Glomerular visceral epithelial cell (primary cell): ENCODE measurements at regions not wholly inside any gene's neighbourhood (a gene's known extent, or its start where the extent isn't known, plus 50 kb on each side); places are given as distances from the start of the nearest gene placed in this dataset.
"Not testable (repeated sequence)": the region's sequence is repeated elsewhere in the genome, so short reads cannot be mapped to it uniquely, and the experiment has no call there.

Source experiments
- DNase-seq: peaks from one replicate; pipeline ENCODE4 v3.0.0-alpha.2; 2016; ENCODE audit errors: extremely low spot score

DNA sequence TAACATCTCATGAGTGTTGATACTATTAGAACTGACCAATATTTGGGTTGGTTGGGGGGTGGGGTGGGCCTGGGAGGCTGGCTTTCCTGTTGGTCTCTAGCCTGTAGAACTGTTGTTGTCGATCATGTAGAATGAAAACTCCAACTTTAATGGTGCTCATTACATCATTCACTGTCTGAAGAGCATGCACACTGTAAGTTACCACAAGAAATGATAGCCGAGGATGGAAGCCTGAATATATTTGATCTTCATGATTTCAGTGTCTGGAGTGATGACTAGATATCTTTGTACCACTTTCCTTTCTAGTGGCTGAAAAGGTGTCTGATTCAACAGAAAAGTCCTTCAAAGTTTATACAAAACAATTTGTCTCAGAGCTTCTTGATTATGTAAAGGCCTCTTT lies 123.6 kb downstream of the XCL2 start:
- no peak for DNase-seq

DNA sequence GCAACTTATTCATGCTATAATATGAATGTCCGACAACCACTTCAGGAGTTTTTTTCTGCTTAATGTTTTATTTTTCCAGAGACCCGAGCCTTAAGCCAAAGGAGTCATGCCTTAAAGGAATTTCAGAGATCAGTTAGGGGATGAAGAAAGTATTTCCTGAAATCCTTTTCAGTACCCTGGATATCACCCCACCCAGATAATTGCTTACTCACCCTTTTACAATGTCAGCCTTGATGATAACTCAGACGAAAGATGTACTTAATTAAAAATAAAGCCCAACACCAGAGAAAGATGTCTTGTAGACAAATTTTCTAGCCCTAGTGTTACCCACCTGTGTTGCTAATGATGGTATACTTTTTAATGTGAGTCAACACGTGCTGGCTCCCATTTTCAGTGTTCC lies 124.1 kb downstream of the XCL2 start:
- no peak for DNase-seq

DNA sequence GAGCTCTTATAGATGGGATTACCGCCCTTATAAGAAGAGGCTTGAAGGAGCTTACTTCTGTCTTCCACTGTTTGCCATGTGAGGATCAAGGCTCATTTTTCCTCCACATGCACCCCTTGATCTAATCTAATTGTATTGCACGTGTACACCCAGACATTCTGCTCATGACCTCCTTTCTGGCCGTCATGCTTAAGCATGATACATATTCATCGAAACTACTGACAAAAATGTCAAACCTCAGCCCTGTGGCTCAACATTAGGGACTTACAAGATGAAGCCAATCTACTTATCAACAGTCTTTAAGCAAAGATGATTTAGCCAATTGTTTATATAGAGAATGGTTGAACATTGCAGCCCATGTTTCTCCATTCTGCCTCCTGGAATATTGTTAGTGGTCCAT lies 127.6 kb downstream of the XCL2 start:
- DNase-seq: no peak

DNA sequence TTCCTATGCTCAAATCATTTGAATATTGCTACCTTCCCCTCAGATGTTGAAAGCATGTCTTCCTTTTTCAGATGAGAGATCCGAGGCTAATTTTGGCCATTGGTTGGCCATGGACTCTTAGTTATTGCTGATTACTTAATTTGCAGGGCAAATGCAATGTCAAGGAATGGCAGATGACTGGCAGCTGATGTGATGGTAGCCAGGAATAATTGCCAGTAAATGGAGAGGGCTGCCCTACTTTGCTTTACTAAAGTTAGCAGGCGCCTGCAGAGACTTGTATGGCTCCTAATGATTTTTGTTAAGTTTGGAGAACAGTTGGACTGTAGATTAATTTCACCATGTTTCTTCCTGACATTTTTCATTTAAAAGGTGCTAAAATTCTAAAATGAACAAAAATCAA lies 128.9 kb downstream of the XCL2 start:
- no peak for DNase-seq

DNA sequence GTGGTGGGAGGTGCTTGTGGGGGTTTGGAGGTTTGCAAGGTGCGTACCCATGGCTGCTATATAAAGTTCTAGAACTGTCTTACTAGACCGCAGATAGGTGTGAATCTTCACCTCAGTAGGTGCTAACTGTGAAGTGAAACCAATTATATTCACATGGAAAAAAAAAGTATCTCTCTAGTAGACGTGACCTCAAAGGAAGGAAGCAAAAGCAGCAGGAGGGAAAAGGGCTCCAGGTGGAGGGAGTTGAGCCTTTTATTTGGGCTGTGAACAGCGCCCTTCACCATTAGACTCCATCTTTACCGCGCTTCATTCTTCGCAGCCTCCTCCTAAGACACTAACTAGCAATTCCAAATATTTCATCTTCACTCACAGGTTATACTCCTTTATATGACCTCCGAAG lies 129.8 kb downstream of the TBX19 start:
- DNase-seq: no peak

DNA sequence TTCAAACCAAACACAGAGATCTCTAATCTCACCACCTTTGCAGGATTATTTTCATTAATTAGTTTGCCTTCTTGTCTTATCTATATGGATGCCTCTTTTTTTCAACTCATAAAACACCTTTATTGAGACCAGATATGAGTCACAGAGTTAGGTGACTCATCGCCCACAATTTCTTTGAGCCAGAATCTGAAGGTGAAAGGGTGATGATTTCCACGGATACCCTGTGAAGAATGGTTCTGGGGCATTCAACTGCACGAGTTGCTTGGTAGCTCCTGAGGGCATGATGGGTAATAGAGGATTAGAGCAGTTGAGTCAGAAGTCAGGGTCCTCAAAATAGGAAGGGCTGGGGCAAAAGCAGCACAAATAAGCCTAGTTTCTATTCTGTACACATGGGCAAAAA lies 128.2 kb downstream of the TBX19 start:
- DNase-seq: peak; percentile 69

DNA sequence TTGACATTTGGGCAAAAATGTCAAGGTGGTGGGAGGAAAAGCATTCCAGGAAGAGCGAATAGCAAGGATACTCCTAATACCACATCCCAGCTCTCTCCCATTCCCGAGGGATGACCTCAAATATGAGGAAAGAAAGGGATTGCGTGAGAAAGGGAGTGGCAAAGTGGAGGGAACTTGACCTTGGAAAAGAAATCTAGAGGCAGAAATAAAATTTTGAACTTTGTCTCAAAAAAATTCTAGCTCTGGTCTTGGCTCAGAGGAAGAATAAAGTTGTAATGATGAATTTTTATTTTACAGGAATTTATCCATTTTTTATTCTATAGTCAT lies 127.8 kb downstream of the TBX19 start:
- DNase-seq: no peak

DNA sequence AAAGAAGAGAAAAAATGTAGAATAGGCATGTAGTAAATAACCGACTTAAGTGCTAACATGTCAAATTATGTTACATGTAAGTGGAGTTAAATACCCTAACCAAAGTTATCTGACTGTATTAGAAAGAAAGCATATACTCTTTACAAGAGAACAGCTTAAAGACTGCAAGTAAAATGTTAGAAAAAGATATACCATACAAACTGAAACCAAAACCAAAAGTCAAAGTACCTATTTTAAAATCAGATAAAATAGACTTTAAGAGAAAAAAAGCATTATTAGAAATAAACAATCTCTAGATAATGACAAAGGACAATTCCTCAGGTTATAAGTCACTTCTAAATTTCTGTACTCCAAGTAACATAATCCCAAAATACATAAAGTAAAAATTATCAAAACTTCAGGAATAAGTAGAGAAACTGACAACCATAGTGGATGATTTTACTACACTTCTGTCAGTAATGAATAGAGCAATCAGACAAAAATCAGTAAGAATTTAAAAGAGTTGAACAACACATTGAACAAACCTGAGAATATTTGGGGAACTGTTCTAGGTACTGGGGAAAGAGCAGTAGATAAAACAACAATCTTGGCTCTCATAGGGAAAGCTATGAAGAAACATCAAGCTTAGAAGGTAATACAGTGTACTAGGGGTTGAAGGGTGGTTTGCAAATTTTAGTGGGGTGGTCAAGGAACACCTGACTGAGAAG lies 127.3 kb downstream of the TBX19 start:
- DNase-seq: no peak

DNA sequence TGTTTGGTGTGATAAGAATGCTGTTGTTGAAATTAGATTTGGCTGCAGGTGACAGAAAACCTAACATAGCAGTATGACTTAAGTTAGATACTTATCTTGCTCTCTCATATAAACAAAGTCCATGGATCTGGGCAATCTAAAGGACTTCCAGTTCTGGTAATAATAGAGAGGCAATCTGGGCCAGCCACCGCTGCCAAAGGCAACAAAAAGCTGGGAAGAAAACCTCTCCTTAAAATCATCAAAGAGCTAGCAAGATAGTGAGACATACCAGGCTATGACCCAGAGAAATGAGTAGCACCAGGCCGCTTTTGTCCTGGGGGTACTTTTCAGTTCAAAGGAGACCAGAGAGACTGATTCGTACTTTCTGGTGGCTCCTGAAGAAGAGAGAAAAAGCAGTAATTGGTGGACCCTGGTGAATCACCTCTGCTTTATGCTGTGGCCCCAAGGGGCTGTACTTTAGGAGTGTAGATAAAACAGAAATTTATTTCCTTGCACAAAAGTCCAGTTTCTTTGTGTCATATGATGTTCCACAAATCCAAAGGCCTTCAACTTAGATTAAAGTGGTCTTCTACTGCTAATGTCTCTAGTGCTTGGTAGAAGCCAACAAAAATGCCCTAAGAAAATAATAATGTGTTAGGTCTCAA lies 125.4 kb downstream of the TBX19 start:
- no peak for DNase-seq

DNA sequence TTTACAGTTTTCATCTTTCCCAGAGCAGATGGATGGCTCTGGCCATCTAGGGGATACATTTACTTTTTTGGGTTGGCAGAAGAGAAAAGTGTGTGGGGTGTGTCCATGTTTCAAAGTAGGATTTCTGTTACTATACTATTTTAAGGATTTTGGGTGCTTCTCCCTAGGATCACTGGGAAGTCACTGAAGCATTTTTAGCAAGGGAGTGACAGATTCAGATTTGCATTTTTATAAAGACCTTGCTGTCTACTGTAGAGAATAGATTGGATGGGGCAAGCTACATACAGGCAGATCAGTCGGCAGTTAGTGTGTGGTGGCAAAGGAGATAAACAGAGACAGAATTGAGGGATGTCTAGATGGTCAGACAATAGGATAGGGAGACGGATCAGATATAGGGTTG lies 122.5 kb downstream of the TBX19 start:
- DNase-seq: no peak

DNA sequence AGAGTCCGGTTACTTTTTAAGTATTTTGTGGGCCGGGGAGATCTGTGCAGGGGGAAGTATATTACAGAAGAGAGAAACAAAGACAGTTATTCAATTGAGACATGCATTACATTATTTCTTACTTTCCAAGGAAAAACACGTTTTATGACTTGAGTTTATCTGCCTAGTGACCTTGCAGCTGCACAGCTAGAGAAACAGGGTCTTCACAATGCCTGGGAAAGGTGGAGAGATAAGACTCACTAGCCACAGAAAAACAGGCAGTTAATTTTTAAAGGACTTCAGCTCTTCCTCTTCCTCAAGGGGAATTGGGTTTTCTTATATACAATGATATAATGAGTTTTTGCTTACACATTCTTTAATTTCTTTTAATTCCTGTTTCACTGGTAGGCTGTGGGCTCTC lies 121.8 kb downstream of the TBX19 start:
- DNase-seq: not testable (repeated sequence)

DNA sequence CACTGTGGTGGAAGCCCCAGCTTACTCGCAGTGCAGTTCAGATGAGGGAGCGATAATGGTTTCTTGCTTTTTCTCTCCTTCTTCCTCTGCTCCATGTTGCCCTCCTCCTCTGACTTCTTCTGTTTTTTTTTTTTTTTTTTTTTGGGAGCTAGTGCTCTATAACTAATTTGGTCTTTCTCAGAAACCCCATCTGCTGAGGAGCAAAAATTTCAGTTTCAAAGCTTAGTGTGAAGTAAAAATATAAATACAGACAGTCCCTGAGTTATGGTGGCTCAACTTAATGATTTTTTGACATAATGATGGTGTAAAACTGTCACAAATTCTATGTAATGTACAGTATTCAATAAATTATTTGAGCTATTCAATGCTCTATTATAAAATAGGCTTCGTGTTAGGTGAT lies 120.7 kb downstream of the TBX19 start:
- no peak for DNase-seq

DNA sequence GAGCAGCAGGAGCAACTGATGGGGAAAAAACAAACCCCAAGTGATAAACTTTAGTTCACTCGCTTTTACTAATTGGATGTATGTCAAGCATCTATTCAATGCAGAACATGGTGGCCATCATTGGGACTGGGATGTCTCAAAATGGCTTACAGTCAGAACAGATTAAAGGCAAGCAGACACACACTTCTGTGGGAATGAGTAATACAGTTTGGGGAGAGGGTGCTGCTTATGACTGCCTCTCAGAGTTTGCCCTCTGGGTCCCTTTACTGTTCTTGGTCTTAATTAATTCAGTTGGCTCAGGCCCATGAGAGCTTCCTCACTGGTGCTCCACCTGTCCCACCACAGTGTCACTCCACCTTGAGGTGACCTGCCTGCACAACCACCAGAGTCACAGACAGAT lies 119.5 kb downstream of the TBX19 start:
- DNase-seq: no peak

DNA sequence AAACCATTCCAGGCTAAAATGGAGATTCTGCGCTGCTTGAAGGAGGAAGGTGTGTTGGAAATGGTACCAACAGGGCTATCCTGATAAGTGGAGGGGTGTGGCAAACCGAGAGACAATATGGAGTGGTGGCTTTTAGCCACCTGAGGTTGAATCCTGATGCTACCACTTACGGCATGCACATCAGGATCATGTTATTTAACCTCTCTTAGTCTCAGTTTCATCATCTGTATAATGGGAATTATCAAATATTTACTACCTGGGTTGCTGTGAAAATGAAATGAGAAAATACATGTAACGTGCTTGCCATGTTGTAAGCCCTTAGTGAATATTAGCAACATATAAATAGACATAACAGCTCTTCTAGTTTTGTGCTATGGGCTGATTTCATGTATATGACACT lies 117.1 kb downstream of the TBX19 start:
- DNase-seq: no peak

DNA sequence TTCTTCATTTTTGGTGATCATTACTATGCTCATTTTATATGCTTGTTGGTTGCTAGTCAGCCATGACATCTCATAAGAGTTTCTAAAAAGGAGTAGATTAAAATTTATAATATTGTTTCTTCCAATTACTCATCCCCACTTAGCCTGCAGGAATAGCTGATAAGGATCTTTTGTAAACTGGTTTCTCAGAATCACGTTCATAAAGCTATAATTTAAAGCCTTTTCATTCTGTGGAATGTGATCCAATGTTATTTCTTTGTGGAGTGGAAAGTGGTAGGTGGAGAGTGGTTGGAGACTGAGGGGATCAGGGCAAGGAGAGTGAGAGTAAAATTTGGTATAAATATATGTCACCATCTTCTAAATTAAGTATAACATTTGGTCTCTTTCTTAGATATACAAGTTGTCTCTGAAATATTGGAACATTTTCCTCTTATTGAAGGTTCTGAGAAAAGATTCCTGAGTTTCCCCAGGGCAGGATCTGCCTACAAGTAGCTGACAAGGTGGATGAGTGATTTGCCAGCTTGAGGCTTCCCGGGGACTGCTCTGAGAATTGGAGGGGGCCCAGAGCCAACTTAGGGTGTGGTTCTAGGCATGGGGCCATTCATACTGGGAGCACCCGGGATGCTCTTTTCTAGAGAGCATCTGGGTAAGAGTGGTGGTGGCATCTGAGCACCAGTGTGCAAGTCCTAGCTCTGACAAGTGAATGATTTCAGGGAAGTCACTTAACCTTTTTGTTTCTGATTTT lies 116.4 kb downstream of the TBX19 start:
- DNase-seq: no peak

DNA sequence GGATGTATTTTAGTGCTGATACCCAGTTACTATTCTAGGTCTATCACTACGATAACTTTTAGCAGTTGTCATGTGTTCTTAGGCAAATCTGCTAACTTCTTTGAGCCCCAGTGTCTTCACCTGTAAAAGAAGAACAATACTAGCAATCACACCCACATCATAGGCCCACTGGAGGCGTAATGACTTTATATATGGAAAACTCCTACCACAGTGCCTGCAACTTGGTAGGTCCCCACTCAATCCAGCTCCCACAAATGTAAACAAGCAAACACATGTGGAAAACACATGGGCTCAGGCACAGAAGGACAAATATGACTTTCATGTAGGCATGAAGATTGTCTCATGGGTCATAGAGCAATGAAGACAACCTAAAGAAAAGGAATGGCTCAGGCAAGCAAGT lies 115.8 kb downstream of the TBX19 start:
- DNase-seq: no peak

DNA sequence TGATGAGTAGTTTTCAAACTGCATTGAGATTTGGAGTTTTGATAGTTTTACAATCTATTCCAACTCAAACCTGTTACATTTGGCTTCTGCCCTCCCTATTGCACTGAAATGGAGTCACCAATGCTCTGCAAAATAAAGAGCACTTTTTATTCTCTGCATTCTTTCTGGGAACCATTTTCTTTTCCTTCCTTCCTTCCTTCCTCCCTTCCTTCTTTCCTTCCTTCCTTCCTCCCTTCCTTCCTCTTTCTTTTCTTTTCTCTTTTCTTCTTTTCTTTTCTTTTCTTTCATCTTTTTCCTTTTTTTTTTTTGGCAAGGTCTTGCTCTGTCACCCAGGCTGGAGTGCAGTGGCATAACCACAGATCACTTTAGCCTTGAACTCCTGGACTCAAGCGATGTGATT lies 114.2 kb downstream of the TBX19 start:
- DNase-seq: no peak

DNA sequence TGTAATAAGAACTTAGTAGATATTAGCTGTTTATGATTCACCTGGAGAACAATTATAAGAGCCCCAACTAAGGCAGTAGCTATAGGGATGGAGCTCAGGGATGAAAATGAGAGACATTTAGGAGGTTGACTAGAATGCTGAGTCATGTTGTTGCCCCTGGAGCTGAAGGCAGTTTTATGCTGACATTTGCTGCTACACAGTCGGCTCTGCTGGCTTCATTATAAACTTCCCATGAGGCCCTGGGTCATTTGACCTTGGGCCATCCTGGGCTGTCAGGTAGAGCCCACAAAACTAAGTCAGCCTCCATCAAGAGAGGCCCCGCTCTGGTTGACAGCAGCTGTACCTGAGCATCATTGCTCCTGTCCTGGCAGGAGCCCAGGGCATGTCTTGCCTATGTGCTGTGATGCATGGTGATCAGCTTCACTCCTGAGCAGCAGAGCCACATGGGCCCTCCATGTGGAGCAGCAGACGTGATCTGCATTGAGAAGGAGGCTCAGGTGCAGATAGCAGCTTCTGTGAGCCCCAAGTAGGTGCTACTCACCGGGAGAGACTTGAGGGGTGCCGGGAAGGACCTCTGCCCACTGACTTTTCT lies 112.4 kb downstream of the TBX19 start:
- no peak for DNase-seq

DNA sequence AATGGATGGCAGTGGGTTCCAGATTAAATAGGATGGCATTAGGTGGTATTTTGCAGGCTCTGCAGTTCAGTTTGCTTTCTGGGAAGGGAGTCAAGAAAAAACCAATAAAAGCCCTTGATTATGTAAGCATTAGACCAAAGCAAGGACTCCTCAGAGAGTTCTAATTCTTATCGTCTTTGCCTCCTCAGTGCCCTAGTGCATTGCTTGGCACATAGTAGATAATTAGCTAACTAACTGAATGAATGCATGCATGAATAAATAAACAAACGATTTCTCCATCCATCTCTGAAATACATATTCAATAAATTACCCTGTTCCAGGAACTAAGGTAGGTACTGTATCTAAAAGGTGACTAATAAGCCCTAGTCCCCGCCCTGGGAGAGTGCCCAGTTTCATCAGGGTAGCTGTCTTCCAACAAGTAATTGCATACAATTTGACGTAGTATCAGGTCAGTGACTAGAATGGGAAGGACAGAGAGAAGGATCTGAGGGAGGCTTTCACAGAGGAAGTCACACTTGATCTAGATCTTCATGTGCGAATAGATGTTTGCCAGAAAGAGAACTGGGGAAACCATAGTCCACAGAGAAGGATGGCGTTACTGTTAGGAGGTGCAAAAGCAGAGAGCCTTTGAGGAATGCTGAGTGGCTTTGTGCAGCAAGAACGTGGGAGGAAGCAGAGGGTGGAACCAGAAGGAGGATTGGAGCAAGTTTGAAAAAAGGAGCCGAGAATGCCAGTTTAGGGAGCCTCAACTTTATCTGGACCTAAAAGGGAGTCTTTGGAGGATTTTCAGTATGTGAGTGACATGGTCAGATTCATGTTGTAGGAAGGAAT lies 111.4 kb downstream of the TBX19 start:
- DNase-seq: no peak

DNA sequence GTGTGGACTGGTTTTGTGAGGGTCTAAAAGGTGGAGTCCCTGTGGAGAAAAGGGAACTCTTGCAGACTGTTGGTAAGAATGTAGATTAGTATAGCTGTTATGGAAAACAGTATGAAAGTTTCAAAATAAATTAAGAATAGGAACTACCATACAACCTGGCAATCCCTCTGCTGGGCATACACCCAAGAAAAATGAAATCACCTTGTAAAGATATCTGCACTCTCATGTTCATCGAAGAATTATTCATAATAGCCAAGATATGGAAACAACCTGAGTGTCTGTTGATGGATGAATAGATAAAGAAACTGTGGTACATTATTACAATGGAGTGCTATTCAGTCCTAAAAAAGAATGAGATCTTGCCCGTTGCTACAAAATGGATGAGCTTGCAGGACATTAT lies 109.6 kb downstream of the TBX19 start:
- no peak for DNase-seq

DNA sequence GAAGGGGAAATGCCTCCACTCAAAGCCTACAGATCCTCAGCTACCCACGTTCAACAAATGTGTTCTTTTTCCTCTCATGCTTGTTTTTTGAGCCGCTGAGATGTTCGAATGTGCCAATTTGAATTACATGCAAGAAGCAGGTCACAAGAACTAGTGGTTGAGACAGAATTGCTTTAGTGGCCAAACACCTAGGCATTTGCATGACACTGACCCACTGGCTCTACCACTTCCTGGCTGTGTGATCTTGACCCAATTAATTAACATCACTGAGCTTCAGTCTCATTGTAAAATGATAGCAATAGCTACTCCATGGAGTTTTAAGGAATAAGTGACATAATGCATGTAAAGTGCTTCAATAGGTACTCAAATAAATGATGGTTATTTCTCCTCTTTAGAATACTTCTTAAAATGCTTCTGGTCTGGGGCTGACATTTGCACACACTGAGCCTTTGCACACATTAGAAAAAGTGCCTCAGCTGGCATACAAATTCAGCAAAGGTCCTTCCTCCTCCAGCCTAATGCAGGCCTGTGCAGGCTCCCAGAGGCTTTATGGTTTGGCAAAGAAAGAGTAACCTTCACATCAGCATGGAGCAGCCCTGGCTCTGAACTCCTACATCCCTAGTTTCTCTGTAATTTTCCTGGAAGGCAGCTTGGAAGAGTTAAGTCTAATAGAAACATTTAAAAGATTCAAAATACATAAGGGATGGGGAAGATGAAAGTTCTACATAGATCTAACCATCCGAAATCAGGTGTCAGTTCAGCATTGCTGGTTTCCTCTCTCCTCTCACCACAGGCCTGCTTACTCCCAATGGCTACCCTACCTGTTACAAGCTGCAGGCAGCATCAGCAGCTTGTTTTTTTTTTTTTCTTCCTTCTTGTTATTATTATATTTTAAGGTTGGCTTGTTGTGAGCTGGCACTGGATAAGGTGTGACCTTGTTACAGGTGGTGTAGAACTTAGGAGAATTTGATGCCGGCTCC lies 107.4 kb downstream of the TBX19 start:
- DNase-seq: no peak
